SK-MEL-5 (cell line): ENCODE measurements at regions not wholly inside any gene's neighbourhood (a gene's known extent, or its start where the extent isn't known, plus 50 kb on each side); places are given as distances from the start of the nearest gene placed in this dataset.

Source experiments
- DNase-seq: peaks from one replicate; pipeline ENCODE4 v3.0.0-alpha.2; 2016; ENCODE audit warnings: low read depth, low spot score
- in situ Hi-C: cut with HindIII; loops from 2 replicates; pipeline ENCODE4 v1.10.0; 2016; ENCODE audit warnings: low sequenced_read_pairs, high pct_unique_total_duplicates, low pct_unique_long_range_greater_than_20kb

DNA sequence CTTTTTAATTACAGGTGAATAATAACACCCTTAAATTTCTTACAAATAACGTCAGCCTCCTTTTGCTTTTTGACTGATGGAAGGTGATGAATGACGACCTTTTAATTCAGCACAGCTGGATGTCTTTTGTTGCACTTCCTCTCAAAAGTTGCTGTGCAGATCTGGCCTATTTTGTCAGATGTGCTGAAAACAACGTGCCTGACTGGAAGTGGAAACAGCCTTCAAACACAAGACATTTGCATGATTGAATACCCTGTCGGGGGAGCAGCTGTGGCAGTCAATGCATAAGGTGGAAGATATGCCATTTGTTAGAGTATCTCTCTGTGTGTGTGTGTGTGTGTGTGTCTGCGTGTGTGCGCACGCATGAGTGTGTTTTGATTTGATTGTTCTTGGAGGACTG, 579.7 kb downstream of the SPRY1 start:
- no peak for DNase-seq
- in situ Hi-C loops: no loop called here

GRCh38 chr4:123976819-123977218, 580.2 kb downstream of the SPRY1 start:
- no peak for DNase-seq
- in situ Hi-C loops: no loop called here

DNA sequence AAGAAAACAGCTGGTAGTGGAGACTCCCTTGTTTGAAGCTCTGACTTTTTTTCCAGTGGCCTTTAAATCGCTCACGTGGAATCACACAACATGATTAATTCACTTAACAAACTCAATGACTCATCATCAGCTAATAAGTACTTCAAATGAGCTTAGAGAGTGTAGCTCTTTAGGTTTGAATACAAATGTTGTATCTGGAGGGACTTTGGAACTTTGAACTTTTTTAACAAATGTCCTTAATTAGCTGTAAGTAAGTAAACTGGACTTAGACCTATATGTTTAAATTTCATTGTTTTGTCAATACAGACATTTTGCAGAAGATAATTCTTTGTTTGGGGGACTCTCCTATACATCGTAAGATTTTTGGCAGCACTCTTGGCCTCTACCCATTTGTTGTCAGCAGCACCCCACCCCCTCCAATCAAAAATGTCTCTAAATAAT, 581.1 kb downstream of the SPRY1 start:
- DNase-seq: no peak
- in situ Hi-C loops: no loop called here

DNA sequence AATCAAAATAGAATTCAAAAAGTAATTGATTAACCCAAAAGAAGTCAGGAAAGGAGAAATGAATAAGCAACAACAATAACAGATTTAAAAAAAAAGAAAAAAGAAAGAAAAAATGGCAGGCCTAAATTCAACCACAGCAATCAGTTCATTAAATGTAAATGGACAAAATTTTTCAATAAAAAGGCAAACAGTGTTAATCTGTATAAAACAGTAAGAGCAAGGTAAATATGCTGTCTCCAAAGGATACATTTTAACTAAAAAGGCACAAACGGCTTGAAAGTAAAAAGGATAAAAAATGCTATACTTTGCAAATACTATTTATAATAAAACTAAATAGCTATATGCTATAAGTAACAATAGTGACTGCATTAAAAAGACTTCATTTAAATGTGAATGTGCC, 582.0 kb downstream of the SPRY1 start:
- in situ Hi-C loops: no loop called here

GRCh38 chr4:123980736-123981300, 584.2 kb downstream of the SPRY1 start:
- in situ Hi-C loops: no loop called here
- no peak for DNase-seq

More for the DNA sequence above, 582.0 kb downstream of the SPRY1 start:
- no peak for DNase-seq

DNA sequence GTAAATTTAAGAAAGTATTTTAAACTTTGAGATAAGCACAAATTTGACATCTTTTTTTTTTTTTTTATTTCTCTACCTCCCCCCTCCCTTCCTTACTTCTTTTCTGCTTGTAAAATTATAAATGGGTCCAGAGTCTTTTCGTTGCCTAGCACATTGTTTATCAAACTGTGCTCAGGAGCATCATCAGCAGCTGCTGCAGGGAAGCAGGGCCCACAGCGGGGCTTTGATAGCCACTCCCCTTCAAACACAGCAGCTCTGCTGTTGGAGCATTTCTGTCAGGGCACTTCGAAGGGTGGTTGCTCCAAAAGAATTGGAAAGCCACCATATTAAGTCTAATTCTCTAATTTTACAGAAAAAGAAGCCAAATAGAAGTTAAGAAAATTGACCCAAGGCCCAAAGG, 588.3 kb downstream of the SPRY1 start:
- no peak for DNase-seq
- in situ Hi-C loops: no loop called here

- DNase-seq: no peak
- in situ Hi-C loops: no loop called here
These were observed 589.7 kb downstream of the SPRY1 start for GRCh38 chr4:123986268-123986798.

DNA sequence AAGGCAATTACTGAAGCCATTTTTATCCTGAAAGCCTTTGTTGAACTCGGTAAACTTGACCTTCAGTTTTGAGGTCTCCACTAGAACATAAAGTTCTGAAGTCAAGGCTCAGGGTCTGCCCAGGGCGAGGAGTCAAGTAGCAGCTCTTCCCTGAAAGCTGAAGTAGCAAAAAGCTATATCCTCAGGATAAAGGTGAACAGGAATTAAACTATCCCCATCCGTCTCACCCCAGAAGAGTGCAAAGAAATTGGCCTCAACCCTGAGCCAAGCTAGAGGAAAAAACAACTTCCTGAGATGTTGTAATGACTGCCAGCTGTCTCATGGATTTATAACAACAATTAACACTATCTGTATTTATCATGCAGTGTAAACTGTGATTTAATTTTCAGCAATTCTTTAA, 590.8 kb downstream of the SPRY1 start:
- no peak for DNase-seq
- in situ Hi-C loops: no loop called here

DNA sequence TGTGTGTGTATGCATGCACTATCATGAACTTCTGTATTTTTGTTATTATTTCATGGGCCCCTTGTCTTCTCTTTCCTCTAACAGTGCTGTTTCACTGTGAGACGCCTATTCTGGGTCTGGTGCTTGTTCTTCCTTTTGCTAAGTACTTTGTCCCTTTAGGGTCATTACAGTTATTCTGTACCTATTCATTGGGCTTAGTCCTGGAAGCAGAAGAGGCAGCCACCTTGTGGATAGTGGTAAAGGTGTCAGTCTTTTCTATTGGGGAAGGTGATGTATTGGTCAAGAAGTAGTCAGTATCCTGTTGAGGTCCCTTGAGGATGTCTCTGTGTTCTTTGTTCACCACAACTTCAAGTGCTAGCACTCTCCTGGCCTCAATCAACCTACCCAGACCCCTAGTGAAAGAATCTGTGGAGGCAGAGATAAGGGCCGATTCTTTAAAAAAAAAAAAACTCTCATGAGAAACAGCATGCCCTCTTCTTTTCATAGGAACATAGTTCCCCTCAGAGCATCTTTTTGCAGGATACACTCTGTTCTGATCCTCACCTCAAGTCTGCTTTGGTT, 593.8 kb downstream of the SPRY1 start:
- in situ Hi-C loops: no loop called here
- no peak for DNase-seq

DNA sequence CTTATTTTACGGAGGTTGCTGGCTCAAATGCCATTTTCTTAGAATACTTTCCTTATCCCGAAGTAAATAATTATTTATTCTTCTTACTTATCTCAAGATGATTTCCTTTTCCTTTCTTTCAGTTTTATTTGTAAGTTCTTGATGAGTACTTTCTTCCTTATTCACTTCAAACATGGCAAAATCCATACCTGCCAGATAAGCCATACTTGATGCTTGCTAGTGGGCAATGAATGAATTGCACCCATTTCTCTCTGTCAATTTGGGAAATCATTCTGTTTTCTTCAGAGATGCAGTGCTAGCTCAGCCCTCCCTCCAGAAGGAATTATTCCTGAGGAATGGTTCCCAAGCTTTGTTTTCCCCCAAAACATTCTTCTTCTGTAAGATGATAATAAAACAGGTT, 598.3 kb downstream of the SPRY1 start:
- DNase-seq: peak; percentile 26
- in situ Hi-C loops: no loop called here

DNA sequence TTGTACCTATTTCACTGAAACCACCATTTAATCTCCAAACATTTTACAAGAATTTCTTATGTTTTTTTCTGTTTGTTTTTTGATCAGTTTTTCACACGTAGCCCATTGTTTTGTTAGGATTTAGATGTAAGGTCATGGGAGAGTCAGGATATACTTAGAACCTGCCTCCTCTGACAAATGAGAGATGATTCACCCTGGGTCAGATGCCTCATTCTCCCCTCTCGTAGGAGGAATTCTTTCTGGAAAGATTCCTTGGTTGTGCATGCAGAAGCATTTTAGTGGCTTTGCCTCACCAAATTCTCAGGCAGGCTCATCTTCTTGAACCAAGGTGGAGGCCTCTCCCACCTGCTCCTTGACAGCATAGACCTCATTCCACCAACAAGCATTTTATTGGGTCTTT, 599.3 kb downstream of the SPRY1 start:
- DNase-seq: no peak
- in situ Hi-C loops: no loop called here

- in situ Hi-C loops: no loop called here
- DNase-seq: no peak
These were observed 600.3 kb downstream of the SPRY1 start for GRCh38 chr4:123996718-123997510.

DNA sequence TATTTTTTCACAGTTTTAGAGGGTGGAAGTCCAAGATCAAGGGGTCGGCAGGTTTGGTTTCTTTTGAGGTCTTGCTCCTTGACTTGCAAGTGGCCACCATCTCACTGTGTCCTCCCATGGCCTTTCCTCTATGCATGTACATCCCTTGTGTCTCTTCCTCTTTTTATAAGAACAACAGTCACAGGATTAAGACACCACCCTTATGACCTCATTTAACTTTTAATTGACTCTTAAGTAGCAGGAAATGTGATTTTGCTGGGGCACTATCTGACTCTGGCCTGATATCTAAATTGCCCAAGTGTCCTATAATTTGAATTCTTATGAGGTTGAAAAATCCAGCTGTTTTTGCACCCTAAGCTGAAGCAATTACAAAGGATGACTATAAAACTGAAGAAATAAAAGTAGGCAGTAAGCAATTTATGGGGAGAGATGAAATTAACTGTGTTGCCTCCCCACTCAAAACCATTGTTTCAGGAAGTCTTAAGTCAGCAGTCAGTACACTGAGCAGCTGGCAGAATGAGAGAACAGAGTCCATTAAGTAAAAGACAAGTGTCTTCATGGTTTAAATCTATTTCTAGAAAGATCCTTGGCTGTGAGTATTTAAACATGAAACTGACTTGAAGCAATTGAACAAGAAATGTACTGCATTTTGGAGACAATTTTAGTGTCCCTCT, 601.3 kb downstream of the SPRY1 start:
- in situ Hi-C loops: no loop called here
- DNase-seq: no peak

DNA sequence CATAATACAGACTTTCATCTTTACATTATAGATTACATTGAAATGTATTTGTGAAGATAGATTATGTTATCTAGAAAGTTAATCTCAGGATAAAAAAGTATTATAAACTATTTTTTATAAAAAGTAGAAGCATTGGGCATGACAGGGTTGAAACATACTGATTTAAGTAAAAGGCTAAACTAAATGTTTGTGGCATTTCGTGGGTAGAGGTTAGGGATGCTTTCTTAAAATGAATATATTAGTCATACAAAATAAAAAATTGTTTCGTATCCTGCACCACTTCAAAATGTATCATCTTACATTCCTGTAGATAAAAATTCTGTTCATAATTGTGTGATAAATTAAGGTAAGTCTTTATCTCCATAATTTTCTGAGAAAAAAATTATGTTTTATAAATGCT, 603.6 kb downstream of the SPRY1 start:
- in situ Hi-C loops: no loop called here
- DNase-seq: no peak

DNA sequence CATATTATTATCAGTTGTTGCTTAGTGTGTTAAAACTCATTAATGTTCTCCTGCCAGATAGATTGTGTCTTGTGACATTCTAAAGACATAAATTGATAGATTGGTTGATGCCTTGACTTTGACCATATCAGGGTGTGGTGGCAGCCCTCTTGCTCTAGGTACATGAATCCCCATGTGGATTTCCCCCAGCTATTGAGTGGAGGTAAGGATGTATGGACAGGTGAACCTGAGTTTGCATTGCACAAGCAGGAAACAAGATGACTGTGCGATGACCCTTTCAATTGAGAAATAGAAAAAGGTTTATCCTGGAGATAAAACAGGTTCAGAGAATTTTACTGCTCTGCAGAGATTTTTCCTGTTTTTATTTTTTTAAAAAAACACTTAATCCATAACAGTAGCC, 619.2 kb downstream of the SPRY1 start:
- no peak for DNase-seq
- in situ Hi-C loops: no loop called here

GRCh38 chr4:124017185-124017785, 620.7 kb downstream of the SPRY1 start:
- DNase-seq: no peak
- in situ Hi-C loops: no loop called here

DNA sequence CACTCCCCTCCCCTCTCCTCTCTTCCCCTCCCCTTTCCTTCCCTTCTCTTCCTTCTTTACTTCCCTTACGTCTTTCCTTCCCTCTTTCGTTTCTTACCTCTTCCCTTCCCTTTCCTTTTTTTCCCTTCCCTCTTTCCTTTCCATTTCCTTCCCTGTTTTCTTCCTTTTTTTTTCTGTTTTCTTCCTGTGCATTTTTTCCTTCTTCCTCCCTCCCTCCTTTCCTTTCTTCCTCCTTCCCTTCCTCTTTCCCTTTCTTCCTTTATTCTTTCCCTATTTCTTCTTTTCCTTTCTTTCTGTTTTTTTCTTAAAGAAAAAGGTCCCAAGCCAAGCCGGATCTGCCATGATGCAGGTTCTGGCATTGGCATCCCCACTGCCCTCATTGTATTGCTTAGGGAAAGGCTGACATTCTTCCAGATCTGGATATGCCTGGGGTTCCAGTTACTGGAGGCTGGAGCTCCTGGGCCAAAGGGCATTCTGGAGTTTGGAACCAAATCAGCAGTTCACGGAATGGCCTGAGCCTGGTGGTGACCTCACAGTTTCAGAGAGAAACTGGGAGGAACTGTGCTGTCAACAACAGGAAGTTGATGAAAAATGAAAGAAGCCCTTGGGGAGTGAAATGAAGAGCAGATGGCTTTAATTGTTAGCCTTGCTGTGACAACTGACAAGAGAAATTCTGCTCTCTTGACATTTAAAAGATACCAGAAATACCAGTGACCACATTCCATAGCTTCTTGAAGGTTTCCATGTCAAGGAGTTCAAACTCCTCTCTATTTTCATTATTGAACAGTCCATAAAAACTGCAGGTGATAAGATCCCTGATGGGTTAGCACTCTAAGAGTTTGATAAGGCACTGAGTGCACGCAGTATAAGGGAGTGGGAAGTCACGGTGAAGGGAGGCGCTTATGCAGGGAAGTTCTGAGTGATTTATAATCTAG, 622.1 kb downstream of the SPRY1 start:
- peak; percentile 10 for DNase-seq
- in situ Hi-C loops: no loop called here
